Fibroblast of villous mesenchyme (primary cell): ENCODE measurements at regions not wholly inside any gene's neighbourhood (a gene's known extent, or its start where the extent isn't known, plus 50 kb on each side); places are given as distances from the start of the nearest gene placed in this dataset.

Experiments
- DNase-seq: peaks from one replicate; pipeline ENCODE4 v3.0.0-alpha.2; 2010; ENCODE audit warnings: low read depth
- H3K4me3 ChIP-seq: 2 replicates; pipeline ENCODE4 v1.5.1; 2011; ENCODE audit warnings: low read depth, mild to moderate bottlenecking, low read length
- TF ChIP-seq, protein P1 (sequence below): IDR thresholded peaks from 2 replicates; pipeline ENCODE4 v1.5.1; 2012; ENCODE audit warnings: low read depth, mild to moderate bottlenecking, low read length; ENCODE audit not compliant: insufficient read depth

DNA sequence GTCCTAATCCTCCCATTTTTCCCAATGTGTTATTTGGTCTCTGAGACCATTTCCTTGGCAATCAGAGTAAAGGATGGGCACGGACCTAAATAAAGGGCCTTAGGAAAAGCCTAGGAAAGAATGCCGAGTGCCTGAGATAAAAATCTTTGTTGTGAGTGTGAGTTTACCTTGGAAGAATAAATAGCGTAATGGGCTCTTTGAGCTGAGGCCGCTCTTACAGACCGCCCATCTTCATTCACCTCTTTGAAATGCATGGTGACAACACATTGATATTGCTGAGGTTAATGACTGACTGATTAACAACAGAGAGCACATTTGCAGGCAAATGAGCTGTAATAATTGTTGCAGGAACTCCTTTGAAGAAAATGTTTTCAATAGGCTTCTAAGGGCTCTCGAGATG is 1967.1 kb upstream of the WWC1 start:
- TF ChIP-seq, protein P1, sequence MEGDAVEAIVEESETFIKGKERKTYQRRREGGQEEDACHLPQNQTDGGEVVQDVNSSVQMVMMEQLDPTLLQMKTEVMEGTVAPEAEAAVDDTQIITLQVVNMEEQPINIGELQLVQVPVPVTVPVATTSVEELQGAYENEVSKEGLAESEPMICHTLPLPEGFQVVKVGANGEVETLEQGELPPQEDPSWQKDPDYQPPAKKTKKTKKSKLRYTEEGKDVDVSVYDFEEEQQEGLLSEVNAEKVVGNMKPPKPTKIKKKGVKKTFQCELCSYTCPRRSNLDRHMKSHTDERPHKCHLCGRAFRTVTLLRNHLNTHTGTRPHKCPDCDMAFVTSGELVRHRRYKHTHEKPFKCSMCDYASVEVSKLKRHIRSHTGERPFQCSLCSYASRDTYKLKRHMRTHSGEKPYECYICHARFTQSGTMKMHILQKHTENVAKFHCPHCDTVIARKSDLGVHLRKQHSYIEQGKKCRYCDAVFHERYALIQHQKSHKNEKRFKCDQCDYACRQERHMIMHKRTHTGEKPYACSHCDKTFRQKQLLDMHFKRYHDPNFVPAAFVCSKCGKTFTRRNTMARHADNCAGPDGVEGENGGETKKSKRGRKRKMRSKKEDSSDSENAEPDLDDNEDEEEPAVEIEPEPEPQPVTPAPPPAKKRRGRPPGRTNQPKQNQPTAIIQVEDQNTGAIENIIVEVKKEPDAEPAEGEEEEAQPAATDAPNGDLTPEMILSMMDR, result no peak
- H3K4me3 ChIP-seq, result no peak overlapping the region
- no peak for DNase-seq

DNA sequence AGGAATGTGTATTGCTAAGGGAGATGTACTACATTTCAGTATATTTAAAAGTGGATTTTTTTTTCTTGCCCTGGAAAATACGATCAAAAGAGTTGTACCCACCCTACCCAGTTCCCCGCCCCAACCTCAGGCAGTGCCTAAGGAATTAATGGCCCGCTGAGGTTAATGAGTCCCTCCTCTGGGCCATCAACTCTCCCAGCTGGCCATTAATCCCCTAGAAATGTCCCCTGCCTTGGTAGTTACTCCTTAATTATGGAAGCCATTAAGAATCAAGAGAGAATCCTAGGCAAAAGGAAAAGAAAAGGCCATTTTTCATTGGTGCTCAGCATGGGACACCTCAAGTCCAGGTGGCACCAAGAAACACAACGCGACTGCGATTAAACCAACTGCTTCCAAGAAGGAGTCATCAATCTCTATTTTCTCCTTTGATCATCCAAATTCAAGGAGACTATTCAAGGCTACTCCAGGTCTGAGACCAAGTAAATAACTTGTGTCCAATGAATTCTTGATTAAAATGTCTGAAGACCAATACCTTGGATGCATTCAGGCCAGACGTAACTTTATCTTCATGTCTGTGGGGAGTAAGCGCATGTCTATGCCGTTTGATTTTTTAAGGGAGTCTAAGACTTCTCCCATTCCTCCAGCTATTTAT is 1962.2 kb upstream of the WWC1 start:
- no peak for DNase-seq
- TF ChIP-seq, protein P1, result no peak

DNA sequence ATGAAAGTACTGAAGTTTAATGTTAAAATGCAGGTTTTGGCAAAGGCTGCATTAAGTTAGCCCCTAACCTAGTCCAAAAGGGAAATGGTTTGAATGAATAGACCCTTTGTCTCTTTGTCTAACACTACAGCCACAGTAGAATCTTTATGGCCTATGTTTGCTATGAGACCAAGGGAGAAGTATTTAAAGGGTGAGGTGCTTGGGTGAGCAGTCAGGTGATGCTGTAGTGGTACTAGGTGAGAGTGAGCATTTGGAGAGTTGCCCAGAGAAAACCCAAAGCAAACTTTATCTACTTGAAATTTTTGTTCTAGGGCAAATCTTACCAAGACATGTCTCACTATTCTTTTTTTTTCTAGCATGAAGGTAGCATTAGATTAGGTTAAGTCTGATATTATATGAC is 1961.4 kb upstream of the WWC1 start:
- DNase-seq, result no peak
- TF ChIP-seq, protein P1, result no peak
- no peak overlapping the region for H3K4me3 ChIP-seq

More for the DNA sequence above, 1962.2 kb upstream of the WWC1 start:
- H3K4me3 ChIP-seq, result no peak overlapping the region

DNA sequence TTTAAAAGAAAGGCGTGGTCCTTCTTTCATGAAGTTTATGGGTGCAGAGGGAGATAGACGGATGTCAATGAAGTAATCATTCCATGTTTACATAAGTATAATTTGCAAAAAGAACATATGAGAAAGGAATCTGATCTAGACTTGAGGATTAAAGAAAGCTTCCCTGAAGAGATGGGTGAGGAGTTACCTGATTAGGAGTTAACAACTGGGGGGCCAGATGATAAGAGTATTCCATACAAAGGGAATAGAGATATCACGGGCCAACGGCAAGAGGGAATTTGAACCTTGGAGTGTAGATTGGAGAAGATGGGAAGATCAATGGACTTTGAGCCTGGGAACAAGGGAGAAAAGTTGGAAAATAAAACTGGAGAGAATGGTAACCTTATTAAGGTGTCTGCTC is 1959.9 kb upstream of the WWC1 start:
- no peak for DNase-seq
- TF ChIP-seq, protein P1, result no peak
- H3K4me3 ChIP-seq, result no peak overlapping the region

- TF ChIP-seq, protein P1, result no peak
- H3K4me3 ChIP-seq, result no peak overlapping the region
- peak; percentile 78 for DNase-seq
These were observed 1952.6 kb upstream of the WWC1 start for GRCh38 chr5:166338801-166339200.

DNA sequence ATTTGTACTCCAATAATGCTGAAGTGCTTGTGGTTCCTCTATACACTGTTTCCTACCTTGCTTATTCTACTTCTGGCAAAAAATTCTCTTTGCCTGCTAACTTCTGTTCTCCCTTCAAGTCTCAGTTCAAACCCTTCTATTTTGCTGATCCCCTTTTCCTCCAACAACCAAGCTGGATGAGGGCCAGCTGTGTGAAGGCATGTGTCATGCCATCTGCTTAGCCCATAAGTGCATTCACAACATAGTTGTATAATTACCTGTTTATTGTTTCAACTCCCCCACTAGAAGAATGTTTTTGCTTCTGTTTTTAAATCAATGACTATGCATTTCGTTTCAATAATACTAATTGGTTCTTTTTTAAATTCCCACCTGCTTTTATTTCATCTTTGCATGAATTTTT is 1951.4 kb upstream of the WWC1 start:
- no peak overlapping the region for H3K4me3 ChIP-seq
- no peak for DNase-seq
- TF ChIP-seq, protein P1, result no peak

DNA sequence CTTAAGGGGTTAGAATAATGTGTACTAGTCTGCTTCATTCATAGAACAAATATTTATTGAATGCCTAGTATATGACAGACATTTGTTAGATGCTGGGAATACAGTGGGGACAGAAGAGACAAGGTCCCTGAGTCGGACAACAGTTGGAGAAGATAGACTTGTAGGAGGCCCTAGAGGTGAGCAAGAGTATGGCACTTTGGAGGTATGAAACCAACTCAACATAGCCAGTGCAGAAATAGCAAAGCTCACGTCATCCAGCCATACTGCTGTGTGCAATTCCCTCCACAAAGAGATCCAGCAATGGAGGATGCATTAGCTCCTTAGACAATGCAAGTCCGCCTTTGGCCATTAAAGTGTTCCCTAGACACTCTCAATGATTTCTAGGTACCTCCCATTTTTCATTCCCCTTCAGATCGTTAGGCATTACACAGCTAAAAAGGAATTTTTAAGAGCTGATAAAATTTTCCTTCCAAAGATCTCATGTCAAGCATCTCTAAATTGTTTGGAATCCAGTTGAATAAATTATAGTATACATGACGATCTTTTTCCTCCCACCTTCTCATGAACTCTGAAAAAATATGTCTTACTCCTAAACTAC is 1949.6 kb upstream of the WWC1 start:
- H3K4me3 ChIP-seq, result no peak overlapping the region
- TF ChIP-seq, protein P1, result peak; percentile 41
- DNase-seq, result no peak
